ENCODE measurements at regions not wholly inside any gene's neighbourhood (a gene's known extent, or its start where the extent isn't known, plus 50 kb on each side); places are given as distances from the start of the nearest gene placed in this dataset.
A peak's percentile ranks its signal among the peaks of the same experiment; 100 is the strongest.
"Not testable (repeated sequence)": the region's sequence is repeated elsewhere in the genome, so short reads cannot be mapped to it uniquely, and the experiment has no call there.

DNA sequence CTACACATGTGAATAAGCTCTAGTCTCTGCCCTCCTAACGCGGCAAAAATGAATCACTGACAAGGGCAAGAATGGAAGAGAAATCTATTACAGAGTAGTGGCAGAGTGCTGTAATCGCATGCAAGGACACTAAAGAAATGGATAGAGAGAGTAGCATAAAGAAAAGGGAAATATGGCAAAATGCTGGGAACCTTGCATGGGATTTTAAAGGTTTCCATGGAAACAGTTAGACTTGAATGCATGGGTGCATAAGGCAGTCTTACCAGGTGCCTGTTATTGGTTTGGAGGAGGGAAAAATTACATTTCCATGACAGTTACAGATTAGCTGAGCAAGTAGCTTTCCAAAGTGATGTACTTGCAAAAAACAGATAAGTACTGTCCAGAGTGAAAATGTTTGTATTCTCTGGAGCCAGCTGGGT is 233.4 kb downstream of the PTN start:
- DNase-seq, result no peak

DNA sequence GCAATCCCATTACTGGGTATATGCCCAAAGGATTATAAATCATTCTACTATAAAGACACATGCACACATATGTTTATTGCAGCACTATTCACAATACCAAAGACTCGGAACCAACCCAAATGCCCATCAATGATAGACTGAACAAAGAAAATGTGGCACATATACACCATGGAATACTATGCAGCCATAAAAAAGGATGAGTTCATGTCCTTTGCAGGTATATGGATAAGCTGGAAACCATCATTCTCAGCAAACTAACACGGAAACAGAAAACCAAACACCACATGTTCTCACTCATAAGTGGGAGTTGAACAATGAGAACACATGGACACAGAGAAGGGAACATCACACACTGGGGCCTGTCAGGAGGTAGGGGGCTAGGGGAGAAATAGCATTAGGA is 235.7 kb downstream of the PTN start:
- DNase-seq, result not testable (repeated sequence)

DNA sequence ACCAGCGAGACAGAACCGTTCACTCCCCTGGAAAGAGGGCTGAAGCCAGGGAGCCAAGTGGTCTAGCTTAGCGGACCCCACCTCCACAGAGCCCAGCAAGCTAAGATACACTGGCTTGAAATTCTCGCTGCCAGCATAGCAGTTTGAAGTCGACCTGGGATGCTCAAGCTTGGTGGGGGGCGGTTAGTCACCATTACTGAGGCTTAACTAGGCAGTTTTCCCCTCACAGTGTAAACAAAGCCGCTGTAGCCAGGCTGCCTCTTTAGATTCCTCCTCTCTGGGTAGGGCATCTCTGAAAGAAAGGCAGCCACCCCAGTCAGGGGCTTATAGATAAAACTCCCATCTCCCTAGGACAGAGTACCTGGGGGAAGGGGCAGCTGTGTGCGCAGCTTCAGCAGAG is 235.1 kb downstream of the CHRM2 start:
- DNase-seq, result not testable (repeated sequence)

DNA sequence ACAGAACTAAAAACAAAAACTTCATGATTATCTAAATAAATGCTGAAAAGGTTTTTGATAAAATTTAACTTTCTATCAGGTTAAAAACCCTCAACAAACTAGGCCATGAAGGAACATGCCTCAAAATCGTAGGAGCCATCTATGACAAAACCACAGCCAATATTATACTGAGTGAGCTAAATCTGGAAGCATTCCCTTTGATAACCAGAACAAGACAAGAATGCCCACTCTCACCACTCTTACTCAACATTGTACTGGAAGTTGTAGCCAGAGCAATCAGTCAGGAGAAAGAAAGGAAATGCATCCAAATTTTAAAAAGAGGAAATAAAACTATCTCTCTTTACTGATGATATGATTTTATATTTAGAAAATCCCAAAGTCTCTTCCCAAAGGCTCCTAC is 228.7 kb downstream of the CHRM2 start:
- DNase-seq, result no peak

DNA sequence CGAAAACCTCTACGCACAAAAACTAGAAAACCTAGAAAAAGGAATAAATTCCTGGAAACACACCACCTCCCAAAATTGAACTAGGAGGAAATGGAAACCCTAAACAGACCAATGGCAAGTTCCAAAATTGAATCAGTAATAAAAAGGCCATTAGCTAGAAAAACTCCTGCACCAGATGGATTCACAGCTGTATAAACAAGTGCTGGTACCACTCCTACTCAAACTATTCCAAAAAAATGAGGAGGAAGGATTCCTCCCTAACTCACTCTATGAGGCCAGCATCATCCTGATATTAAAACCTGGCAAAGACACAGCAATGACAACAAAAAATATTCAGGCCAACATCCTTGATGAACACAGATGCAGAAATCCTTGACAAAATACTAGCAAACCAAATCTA is 228.2 kb downstream of the CHRM2 start:
- no peak for DNase-seq

DNA sequence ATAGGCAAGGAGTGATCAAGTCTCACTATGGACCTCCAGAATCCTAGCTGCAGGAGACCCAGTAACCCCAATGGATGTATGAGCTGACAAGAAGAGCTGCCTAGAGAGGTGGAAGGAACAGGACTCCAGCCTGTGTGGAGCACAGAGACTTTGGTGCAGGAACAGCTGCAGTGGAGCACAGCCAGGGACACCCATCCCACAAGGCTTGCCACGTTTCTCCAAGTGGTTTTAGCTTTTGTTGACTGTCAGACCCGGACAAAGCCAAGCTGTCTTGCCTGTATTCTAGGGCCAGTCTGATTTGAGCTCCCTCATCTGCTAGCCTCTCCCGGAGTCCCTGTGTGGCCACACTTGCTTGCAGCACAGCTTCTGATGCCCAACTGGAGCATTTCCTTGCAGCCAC is 224.7 kb downstream of the CHRM2 start:
- DNase-seq, result no peak

DNA sequence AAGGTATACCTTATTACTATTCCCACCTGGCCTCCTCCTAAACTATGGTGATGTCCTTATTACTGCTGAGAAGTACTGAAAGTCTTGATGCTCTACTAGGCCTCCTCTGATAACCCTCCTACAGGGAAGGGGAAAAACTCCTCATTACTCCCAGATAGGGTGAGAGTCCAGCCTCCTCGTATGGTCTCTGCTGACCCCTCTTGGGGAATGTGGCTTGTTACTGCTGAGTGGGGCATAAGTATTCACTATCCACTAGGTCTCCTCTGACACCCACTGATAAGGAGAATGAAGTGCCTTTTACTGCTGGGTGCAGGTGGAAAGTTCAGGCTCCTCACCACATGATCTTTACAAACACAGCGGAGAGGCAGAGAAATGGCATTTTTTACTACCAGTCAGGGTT is 222.9 kb downstream of the CHRM2 start:
- no peak for DNase-seq

DNA sequence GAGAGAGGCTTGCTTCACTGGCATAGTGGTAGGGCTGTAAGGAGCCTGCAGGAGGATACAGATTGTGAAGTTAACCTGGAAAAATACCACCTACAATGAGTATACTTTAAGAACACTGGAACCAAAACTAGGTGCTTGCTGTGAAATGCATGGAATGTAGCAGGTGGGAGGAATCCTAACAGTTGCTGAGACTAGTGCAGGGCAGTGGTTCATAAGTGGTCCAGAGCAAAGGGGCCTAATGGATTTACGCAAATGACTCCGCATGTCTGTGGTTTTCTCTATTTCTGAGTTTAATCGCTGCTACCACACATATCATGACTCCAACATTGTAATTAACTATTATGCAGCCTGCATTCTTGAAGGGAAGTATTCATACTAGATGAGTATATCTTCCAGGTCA is 218.4 kb downstream of the CHRM2 start:
- DNase-seq, result no peak

DNA sequence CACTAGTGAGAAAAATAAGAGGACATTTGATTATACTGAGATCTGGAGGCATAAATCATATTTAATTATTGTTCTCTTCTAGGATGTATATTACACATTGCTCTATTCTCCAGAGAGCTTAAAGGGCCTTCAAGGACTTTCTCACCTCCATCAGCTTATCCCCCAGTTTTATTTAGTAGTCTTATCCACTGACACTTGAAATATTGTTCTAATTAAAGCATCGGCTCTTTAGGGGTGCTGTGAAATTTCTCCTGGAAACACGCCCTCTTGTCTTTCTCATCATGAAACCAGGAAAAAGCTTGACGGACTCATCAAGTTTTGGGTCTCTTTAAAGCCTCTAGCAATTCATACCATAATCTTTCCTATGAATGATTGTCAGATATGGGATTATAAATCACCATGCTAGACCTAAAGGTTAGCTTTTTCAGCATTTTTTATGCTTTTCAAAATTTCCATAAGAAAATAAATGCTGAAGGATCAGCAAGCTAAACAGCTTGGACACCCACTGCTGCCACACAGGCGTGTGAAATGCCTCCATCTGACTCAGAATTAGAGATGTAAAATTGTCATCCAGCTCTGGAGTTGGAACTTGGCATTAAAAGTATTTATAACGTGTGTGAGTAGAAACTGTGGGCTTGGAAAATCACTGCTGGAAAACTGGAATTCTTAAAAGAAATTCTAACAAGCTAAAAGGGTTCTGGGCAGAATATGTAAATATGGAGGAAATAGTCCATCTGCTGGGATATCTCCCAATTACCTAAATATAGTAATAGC is 216.3 kb downstream of the CHRM2 start:
- DNase-seq, result no peak

DNA sequence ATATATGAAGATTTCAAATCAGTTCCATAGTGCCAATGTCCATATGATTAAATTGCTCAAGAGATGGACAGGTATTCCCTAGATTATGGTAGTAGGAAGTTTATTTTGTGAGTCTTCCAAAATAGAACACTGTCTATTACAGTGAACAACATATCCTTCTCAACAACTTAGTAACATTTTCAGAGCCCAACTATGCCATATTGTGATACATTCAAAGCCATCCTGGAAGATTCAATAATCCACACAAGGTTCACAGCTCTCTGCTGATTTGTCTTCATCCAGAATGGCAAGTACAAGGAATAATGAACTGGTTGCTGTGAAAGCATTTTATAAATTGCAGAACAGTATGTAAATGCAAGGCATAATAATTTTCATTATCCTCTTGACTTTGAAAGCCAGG is 213.9 kb downstream of the CHRM2 start:
- DNase-seq, result no peak

DNA sequence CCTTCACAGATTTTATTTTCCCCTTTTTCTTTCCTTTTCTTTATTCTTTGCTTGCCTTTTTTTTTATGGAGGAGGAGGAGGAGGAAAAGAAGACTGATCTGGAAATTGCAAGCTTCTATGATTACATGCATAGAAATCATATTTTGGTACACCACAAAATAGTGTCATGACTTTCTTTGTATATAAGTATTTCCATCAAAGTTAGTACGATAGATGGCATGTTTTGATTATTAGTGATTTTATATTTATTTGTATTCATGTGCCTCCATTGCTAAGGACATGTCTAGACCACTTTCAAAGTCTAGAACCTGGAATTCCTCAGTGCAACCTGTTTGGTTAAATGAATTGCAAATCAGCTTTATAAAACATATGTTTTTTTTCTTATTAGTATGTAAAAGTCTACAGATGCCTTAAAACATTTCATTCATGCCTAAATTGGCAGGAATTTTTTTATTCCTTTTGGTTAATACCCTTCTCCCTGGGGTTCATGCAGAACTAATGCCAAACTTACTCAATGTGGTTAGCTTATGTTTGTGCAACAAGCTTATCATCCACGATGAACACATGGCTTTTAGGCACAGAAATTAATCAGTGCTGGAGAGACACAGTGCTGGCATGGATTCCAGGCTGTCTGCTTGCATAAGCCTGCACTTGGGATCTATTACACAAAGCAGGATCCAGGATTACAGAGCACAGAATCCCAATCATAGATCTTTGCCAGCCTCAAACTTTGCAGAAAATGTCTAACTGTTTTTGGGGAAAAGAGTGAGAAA is 213.1 kb downstream of the CHRM2 start:
- peak; percentile 41 for DNase-seq

DNA sequence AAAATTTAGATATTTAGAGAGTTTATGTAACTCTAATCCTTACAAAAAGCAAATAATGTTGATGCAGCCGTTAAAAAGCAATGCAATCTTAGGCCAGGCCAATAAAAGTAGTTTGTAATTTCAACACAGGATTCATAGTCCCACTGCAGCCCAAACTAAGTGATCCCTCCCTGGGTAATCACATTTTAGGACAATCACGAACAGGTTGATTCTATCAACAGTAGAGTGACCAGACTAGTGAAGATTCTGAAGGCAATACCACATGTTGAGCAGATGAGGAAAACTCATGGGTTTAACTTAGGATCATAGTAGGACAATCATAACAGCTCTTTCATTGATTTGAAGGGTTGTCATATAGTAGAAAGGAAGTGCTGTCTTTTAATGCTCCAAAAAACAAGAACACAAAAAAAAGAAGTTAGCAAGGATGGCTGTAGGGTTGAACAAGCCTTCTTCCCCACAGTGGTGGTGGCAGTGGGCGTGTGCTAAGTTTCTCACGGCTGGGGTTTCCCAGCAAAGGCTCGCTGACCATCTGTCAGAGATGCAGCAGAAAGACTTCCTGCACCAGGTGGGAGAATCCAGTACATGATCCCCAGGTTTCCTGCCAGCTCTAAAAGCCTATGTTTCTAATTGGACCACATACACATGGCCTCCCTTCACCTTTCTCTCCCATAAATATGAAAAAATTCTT is 212.2 kb downstream of the CHRM2 start:
- no peak for DNase-seq

DNA sequence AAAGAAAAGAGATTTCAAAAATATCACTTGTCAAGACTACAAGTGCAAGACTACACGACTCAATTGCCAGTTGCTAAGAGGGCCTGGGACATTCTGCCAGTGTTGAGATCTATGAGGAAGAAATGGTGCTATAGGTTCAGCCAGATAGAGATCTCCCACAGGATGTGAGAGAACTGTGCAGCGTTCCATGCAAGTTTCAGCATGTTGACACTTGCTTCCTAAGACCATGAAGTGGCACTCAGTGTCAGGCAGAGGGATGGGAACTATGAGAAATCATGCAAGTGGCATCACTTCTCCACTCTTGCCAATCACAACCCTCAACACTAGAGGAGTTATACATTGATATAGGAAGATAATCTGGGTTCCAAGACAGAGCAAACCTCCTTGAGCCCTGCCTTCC is 210.3 kb downstream of the CHRM2 start:
- DNase-seq, result no peak

DNA sequence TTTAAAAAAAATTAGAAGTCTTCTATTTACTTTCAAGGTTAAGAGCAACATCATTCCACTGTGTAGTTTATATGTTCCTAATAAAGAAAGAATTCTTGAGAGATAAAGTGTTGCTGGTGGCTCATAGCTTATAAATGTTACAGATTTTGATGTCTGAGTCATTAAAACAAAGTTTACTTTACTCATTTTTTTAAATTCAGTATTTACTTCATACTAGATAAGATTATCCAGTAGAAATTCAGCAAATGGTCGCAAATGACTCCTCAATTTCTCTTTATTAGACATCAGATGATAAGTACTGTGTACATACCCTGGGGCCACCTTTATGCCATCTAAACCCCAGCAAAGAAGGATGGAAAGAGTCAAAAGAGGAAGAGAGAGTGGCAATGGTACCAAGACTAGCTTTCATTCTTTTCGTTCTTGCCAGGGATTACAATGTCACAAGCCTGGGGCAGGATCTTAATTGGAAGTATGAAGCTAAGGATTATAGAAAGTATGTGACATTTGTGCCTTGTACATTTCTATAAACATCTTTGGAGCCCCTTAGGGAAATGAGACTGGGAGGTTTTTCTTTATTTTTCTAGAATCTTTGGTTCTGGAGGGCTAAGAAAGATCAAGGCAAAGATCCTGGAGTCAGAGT is 206.1 kb downstream of the CHRM2 start:
- no peak for DNase-seq

DNA sequence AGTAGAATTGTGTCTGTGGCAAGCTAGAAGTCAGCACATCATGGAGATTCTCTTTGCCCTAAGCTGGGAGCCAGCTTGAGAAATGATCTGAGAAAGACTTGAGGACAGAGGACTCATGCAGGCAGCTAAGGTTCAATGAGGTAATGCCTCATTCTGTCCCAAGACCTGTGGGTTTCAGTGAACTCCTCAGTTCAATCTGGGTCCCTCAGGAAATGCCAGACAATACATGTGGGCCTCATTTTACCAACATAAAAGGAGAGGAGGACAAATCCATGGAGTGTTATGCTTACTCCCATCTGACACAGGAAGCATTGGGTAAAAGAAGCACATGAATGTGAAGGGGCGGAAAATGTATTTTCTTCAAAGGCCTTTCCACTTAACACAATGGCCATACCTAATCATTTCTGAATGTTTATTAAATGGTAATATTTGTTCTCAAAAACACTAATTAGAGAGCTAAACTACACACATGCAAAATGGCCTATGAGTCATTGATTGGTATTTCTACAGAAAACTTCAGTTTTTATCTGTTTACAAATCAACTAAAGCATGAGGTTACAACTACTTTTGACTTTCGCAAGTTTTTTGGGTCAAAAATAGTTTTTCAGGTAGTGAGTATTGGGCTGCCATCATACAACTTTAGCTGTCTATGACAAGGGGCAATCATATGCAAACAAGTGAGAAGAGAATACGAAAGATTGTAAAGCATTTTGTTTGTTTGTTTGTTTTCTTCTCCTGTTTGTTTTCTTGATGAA is 205.3 kb downstream of the CHRM2 start:
- no peak for DNase-seq

Measured in muscle of arm (tissue), 1 donor.